GM19452 (cell line): ENCODE measurements at regions not wholly inside any gene's neighbourhood (a gene's known extent, or its start where the extent isn't known, plus 50 kb on each side); places are given as distances from the start of the nearest gene placed in this dataset.

Source experiments
- ATAC-seq: cut with Tn5 transposase; IDR thresholded peaks from one replicate; pipeline ENCODE4 v1.9.1; 2021; ENCODE audit not compliant: unreplicated experiment

GRCh38 chr10:58995058-58995596 is 181.3 kb upstream of the PHYHIPL start:
- no peak for ATAC-seq

DNA sequence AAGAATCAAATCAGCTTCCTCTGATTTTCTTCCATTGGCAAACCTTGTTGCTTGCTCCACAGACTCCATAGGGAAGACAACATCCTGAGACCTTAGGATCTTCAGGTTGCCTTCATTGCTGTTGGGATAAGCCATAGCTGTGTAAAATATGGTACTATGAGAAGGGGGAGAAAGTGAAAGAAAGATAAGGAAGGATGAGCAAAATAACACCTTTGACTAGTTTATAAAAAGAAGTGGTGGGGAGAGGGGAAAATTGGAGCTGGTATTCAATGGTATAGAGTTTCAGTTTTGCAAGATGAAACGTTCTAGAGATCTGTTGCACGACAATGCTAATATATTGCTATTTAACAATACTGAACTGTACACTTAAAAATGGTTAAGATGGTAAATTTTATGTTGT is 180.4 kb upstream of the PHYHIPL start:
- ATAC-seq, result no peak

- ATAC-seq, result no peak
These were observed 179.6 kb upstream of the PHYHIPL start for GRCh38 chr10:58996866-58997265.

GRCh38 chr10:58998924-58999713 is 177.3 kb upstream of the PHYHIPL start:
- ATAC-seq, result no peak

DNA sequence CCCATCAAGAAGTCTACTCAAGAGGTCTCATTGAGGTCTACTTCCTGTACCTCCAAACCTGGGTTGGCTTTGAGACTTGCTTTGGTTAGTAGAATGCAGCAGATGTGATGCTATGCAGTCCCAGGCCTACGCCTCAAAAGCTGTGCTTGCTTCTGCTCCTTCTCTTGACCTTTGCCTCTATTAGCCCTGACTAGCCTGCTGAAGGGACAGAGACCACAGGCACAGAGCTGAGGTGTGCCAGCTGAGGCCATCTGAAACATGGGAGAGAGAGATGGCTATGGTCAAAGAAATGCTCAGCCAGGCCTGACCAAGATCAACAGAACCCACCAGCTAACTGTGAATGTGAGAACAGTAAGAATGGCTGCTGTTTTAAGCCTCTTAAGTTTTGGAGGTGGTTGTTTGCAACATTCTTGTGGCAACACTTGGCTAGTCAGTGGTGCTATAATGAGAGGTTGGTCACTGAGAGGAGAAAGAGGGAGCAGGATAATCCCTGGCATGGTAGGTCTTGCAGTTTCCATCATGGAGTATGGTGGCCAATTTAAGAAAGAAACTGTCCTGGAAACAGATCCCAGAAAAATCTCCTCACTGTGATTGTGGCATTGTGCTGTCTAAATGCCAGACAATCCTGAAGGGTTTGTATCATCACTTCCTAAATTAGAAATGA is 176.1 kb upstream of the PHYHIPL start:
- ATAC-seq, result no peak

DNA sequence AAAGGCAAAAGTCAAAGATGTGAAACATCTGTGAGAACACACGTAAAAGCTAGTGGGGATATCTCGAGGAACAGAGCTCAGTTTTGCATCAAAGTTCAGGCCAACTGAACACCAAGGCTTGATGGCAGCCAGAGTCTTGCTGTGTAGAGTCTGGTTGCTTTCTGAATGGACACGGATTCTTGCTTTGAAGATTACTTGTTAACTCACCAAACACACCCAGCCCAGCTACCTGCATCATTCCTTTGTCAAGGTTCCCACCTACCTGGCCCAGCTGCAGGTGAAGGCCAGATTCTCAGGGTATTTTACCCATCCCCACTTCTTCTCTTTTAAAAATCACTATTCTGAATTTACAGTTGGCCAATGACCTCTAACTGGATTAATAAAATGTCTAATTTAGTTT is 174.4 kb upstream of the PHYHIPL start:
- ATAC-seq, result no peak

GRCh38 chr10:59003203-59003602 is 173.2 kb upstream of the PHYHIPL start:
- no peak for ATAC-seq

DNA sequence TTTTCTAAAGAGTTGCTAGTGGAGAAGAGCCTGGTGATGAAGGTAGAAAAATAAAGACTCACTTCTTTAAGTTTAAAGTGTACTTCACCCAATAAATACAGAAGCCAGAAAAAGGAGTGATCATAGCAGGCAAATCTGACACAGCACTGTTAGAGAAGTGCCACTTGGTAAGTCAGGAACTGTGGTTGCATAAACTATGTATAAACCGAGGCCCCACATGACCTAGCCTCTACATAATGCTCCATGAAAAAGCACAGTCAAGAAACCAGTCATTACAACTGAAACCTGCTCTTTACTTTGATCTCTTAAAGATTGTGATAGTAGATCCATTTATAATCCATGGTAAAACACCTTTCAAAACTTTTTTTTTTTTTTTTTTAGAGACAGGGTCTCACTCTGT is 172.1 kb upstream of the PHYHIPL start:
- ATAC-seq, result no peak

GRCh38 chr10:59006511-59007306 is 169.7 kb upstream of the PHYHIPL start:
- ATAC-seq, result no peak

DNA sequence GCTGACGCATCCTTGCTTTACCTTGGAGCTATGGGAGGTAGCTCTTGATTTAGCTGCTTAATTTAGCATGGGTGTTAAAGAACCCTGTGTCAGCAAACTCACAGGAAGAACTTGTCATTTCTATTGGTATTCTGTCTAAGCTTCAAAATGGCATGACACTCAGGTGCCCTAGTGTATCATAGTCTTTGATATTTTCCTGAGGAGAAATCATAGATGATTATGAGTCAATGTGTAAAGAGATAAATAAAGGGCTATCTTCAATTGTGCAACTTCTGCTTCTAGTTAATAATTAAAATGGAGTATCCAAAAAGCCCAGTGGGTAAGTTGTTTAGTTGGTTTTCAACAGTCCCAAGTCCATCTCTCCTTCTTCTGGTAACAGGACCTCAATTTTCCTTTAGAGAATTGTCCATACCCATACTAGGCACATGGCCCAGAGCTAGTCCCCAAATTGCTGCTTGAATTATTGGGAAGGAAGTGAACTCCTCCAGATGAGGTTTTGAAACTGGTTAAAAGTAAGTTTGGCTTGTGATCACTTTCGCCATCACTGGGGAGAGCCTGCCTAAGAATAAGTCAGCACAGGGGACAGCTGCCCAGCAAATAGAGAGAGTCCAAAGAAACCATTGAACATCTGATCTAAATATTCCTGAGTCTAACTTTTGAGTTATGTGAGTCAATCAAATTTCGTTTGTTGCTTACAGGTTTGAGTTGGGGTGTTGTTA is 169.0 kb upstream of the PHYHIPL start:
- no peak for ATAC-seq

- ATAC-seq, result no peak
These were observed 168.0 kb upstream of the PHYHIPL start for GRCh38 chr10:59008452-59008851.

GRCh38 chr10:59011972-59012632 is 164.3 kb upstream of the PHYHIPL start:
- ATAC-seq, result no peak

GRCh38 chr10:59012839-59013238 is 163.6 kb upstream of the PHYHIPL start:
- ATAC-seq, result no peak

DNA sequence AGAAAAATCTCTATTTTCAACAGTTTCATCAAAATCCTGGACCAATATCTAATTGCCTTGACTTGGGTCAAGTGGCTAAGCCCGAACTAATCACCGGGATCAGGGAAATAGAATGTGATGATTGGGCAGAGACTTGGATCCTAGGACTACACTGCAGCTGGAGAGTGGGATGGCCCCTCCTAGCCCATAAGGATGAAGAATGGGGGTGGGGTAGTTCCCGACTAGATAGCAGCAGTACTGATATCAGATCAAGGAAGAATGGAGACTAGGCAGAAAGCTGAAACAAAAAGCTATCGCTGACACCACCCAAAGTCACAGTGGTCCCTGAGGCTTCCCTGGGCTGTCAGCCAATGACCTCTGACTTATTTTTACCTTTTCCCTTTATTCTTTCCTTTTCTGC is 160.4 kb upstream of the PHYHIPL start:
- no peak for ATAC-seq

- ATAC-seq, result no peak
These were observed 157.5 kb upstream of the PHYHIPL start for GRCh38 chr10:59018977-59019376.

DNA sequence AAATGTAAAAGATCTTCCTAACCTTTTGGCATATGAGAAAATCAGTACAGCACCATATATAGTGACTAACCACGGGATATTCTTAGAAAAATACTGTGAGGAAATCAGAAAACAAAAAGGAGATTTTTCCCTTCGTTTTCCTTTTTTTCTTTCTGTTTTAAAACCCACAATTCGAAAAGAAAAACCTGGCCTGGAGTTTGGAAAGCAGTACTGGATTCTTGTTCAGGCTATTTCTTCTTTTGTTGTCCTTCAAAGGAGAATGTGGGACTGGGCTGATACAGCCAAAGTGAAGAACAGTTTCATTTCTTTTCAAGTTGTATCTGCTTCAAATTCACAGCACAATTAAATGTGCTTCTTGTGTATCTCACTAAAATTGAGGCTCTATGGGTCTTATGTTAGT is 156.8 kb upstream of the PHYHIPL start:
- no peak for ATAC-seq

DNA sequence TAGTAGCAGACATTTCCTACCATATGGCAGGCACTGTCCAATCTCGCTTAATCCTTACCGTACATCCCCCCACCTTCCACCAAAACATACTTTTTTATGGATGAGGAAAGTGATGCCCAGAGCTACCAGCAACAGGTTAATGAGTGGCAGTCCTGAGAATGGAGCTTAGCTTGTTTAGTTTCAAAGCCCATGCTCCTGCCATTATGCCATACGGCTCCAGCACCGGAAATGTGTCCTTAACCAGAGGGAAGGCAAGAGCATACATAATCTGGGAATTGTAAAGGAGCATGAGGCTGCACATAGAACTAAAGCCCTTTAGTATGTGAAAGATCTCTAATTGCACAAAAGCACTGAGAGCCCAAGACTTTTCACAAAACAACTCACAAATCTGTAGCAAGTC is 155.9 kb upstream of the PHYHIPL start:
- ATAC-seq, result no peak

DNA sequence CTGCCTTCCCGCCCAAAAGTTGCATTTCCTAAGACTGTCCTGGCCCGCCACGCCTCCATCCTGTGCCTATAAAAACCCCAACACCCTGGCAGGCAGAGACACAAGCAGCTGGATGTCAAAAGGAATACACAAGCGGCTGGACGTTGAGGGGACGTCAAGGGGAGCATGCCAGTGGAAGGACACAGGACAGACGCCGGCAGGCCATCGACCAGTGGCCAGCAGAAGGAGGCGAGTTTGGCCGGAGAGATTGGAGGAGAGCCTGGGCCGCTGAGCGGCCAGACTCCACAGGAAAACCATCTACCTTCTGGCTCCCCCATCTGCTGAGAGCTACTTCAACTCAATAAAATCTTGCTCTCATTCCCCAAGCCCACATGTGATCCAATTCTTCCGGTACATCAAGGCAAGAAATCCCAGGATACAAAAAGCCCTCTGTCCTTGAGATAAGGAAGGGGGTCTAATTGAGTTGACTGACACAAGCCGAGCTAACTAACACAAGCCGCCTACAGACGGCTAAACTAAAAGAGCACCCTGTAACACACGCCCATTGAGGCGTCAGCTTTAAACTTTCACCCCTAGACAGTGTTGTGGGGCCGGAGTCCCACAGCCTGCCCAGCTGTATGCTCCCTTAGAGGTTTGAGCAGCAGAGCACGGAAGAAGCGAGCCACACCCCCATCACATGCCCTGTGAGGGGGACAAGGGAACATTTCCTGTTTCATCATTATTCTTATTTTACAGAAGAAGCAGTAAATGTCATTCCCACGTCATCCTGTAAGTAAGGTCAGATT is 150.3 kb upstream of the PHYHIPL start:
- no peak for ATAC-seq

DNA sequence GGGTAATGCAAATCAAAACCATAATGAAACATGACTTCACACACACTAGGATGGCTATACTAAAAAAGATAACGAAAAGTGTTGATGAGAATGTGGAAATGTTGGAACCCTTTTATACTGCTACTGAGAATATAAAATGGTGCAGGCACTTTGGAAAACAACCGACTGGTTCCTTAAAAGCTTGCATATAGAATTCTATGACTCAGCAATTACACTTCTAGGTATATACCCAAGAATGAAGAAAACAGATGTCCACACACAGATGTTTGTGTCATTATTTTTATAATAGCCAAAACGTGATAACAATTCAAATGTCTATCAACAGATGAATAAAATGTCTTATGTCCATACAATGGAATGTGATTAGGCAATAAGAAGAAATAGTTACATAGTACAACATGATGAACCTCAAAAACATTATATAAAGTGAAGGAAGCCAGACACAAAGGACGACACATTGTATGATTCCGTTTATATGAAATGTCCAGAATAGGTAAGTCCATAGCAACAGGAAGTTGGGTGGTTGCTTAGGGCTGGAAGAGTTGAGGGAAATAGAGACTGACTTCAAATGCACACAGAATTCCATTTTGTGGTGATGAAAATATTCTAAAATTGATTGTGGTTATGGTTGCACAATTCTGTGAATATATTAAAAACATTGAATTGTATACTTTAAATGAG is 148.3 kb upstream of the PHYHIPL start:
- ATAC-seq, result no peak
